Mesenchymal stem cell (in vitro differentiated cells and primary cell): ENCODE measurements at regions not wholly inside any gene's neighbourhood (a gene's known extent, or its start where the extent isn't known, plus 50 kb on each side); places are given as distances from the start of the nearest gene placed in this dataset.

Source experiments
- DNase-seq: peaks from one replicate; pipeline ENCODE4 v3.0.0-alpha.2; 2013
- H2AFZ ChIP-seq: one replicate; pipeline ENCODE4 v1.6.1; 2013; ENCODE audit warnings: low read depth, mild to moderate bottlenecking, control low read depth, inconsistent platforms, low read length, moderate library complexity
- H2AK5ac ChIP-seq: 2 replicates; pipeline ENCODE4 v1.6.1; 2013; ENCODE audit warnings: low read length, moderate library complexity, mild to moderate bottlenecking, inconsistent platforms; ENCODE audit not compliant: severe bottlenecking
- H2BK120ac ChIP-seq: one replicate; pipeline ENCODE4 v1.6.1; 2013; ENCODE audit warnings: low read depth, mild to moderate bottlenecking, inconsistent platforms, low read length, moderate library complexity
- H2BK12ac ChIP-seq, 2 experiments: one replicate each; pipeline ENCODE4 v1.6.1; 2013; ENCODE audit warnings: inconsistent platforms in 2 of 2, low read length in 2 of 2, mild to moderate bottlenecking in 2 of 2, moderate library complexity in 2 of 2, control low read depth in 1 of 2
- H2BK15ac ChIP-seq: one replicate; pipeline ENCODE4 v1.6.1; 2013; ENCODE audit warnings: mild to moderate bottlenecking, low read depth, inconsistent platforms; ENCODE audit not compliant: poor library complexity, severe bottlenecking
- H2BK5ac ChIP-seq: 2 replicates; pipeline ENCODE4 v1.6.1; 2013; ENCODE audit warnings: low read depth, mild to moderate bottlenecking, low read length, control low read depth, inconsistent platforms; ENCODE audit not compliant: poor library complexity, severe bottlenecking
- H3K14ac ChIP-seq, 2 experiments: one replicate each; pipeline ENCODE4 v1.6.1; 2013; ENCODE audit warnings: inconsistent platforms in 2 of 2, low read length in 2 of 2, control low read depth in 1 of 2, mild to moderate bottlenecking in 1 of 2, moderate library complexity in 1 of 2
- H3K18ac ChIP-seq, 2 experiments: one replicate each; pipeline ENCODE4 v1.6.1; 2013; ENCODE audit warnings: inconsistent platforms in 2 of 2, low read length in 2 of 2, control low read depth in 1 of 2, low read depth in 1 of 2, mild to moderate bottlenecking in 1 of 2
- H3K23ac ChIP-seq, 2 experiments: one replicate each; pipeline ENCODE4 v1.6.1; 2013; ENCODE audit warnings: inconsistent platforms in 2 of 2, low read length in 2 of 2, mild to moderate bottlenecking in 2 of 2, moderate library complexity in 2 of 2, control low read depth in 1 of 2
- H3K27ac ChIP-seq: 2 replicates; pipeline ENCODE4 v1.5.1; 2013; ENCODE audit warnings: mild to moderate bottlenecking, moderate library complexity, low read length, control low read depth, inconsistent platforms; ENCODE audit not compliant: poor library complexity, severe bottlenecking
- H3K27me3 ChIP-seq, 2 experiments: 2 replicates each; pipeline versions ENCODE4 v1.6.1 to v1.7.0; 2013; ENCODE audit warnings: low read length in 2 of 2, mild to moderate bottlenecking in 2 of 2, moderate library complexity in 2 of 2, control low read depth in 1 of 2, inconsistent platforms in 1 of 2; ENCODE audit not compliant: control insufficient read depth in 1 of 2, insufficient read depth in 1 of 2
- H3K36me3 ChIP-seq, 2 experiments: 2 replicates each; pipeline versions ENCODE4 v1.6.1 to v1.7.0; 2013; ENCODE audit warnings: low read length in 2 of 2, control low read depth in 1 of 2, inconsistent platforms in 1 of 2, low read depth in 1 of 2, mild to moderate bottlenecking in 1 of 2; ENCODE audit not compliant: insufficient read depth in 2 of 2, control insufficient read depth in 1 of 2
- H3K4ac ChIP-seq, 2 experiments: one replicate each; pipeline ENCODE4 v1.6.1; 2013; ENCODE audit warnings: inconsistent platforms in 2 of 2, low read length in 2 of 2, mild to moderate bottlenecking in 2 of 2, moderate library complexity in 2 of 2, control low read depth in 1 of 2, low read depth in 1 of 2
- H3K4me1 ChIP-seq: 2 replicates; pipeline ENCODE4 v1.6.1; 2013; ENCODE audit warnings: low read depth, low read length, control low read depth; ENCODE audit not compliant: control insufficient read depth, insufficient read depth
- H3K4me2 ChIP-seq: 2 replicates; pipeline ENCODE4 v1.6.1; 2013; ENCODE audit warnings: low read length, mild to moderate bottlenecking, inconsistent platforms; ENCODE audit not compliant: poor library complexity, severe bottlenecking
- H3K4me3 ChIP-seq, 2 experiments: 2 replicates each; pipeline versions ENCODE4 v1.5.1 to v1.7.0; 2013; ENCODE audit warnings: low read length in 2 of 2, mild to moderate bottlenecking in 2 of 2, control low read depth in 1 of 2, low read depth in 1 of 2; ENCODE audit not compliant: insufficient read depth in 1 of 2
- H3K79me1 ChIP-seq: replicated peaks from 2 replicates; pipeline ENCODE4 v1.6.1; 2013; ENCODE audit warnings: mild to moderate bottlenecking, control low read depth, low read length, inconsistent platforms; ENCODE audit not compliant: poor library complexity, severe bottlenecking
- H3K9ac ChIP-seq: 2 replicates; pipeline ENCODE4 v1.7.0; 2013; ENCODE audit warnings: mild to moderate bottlenecking, low read length, moderate library complexity
- H3K9me3 ChIP-seq: 2 replicates; pipeline ENCODE4 v1.7.0; 2013; ENCODE audit warnings: mild to moderate bottlenecking, low read length; ENCODE audit not compliant: control insufficient read depth
- H4K8ac ChIP-seq: one replicate; pipeline ENCODE4 v1.6.1; 2013; ENCODE audit warnings: inconsistent platforms, mild to moderate bottlenecking, low read length, moderate library complexity
- H4K91ac ChIP-seq: one replicate; pipeline ENCODE4 v1.6.1; 2013; ENCODE audit warnings: mild to moderate bottlenecking, low read length, inconsistent platforms
- WGBS: methylation state at CpG from one replicate; pipeline ENCODE4 v1.1.7; 2013; ENCODE audit warnings: mixed read lengths; 5-methylcytosine and 5-hydroxymethylcytosine counted together

- H3K14ac ChIP-seq, result no peak overlapping the region
- H3K4me1 ChIP-seq, result no peaks in the 10 kb centered on the region
- H2BK12ac ChIP-seq, result no peak overlapping the region
- DNase-seq, result no peak
- H3K9ac ChIP-seq, result no peak overlapping the region
- H2AK5ac ChIP-seq, result no peak overlapping the region
- H2BK5ac ChIP-seq, result no peak overlapping the region
- H3K27ac ChIP-seq, result no peak overlapping the region
- no peak overlapping the region for H3K4me2 ChIP-seq
- no peak overlapping the region for H3K18ac ChIP-seq
- H3K36me3 ChIP-seq, result no peaks in the 10 kb centered on the region
- no peaks in the 10 kb centered on the region for H3K9me3 ChIP-seq
- no peak overlapping the region for H2BK15ac ChIP-seq
- 57% methylated on average over 4 of the region's 4 CpGs for WGBS
- H2AFZ ChIP-seq, result no peak overlapping the region
- H4K8ac ChIP-seq, result no peak overlapping the region
- no peaks in the 10 kb centered on the region for H3K79me1 ChIP-seq
- no peak overlapping the region for H3K4ac ChIP-seq
- peaks cover 0 to 11% of the 10 kb centered on the region in 2 experiments for H3K27me3 ChIP-seq
- no peak overlapping the region for H3K23ac ChIP-seq
- no peak overlapping the region for H2BK120ac ChIP-seq
- no peak overlapping the region for H3K4me3 ChIP-seq
- no peak overlapping the region for H4K91ac ChIP-seq
Measured at GRCh38 chr18:11284811-11285210, 135.4 kb upstream of the PIEZO2 start.

GRCh38 chr18:11284349-11284748 is 135.0 kb upstream of the PIEZO2 start:
- no peak overlapping the region for H3K14ac ChIP-seq
- no peaks in the 10 kb centered on the region for H3K9me3 ChIP-seq
- H2BK15ac ChIP-seq, result no peak overlapping the region
- no peak overlapping the region for H3K27ac ChIP-seq
- no peak overlapping the region for H3K4me3 ChIP-seq
- no peak overlapping the region for H3K9ac ChIP-seq
- H3K79me1 ChIP-seq, result no peaks in the 10 kb centered on the region
- DNase-seq, result no peak
- H2AFZ ChIP-seq, result no peak overlapping the region
- no peak overlapping the region for H4K91ac ChIP-seq
- no peak overlapping the region for H3K18ac ChIP-seq
- no peak overlapping the region for H3K4ac ChIP-seq
- H3K23ac ChIP-seq, result no peak overlapping the region
- no peak overlapping the region for H4K8ac ChIP-seq
- H2AK5ac ChIP-seq, result no peak overlapping the region
- 100% methylated on average over 2 of the region's 3 CpGs for WGBS
- H2BK5ac ChIP-seq, result no peak overlapping the region
- H3K36me3 ChIP-seq, result no peaks in the 10 kb centered on the region
- H3K4me2 ChIP-seq, result no peak overlapping the region
- H2BK120ac ChIP-seq, result no peak overlapping the region
- H2BK12ac ChIP-seq, result no peak overlapping the region
- peaks cover 0 to 12% of the 10 kb centered on the region in 2 experiments for H3K27me3 ChIP-seq
- no peaks in the 10 kb centered on the region for H3K4me1 ChIP-seq

- H3K79me1 ChIP-seq, result no peaks in the 10 kb centered on the region
- no peak overlapping the region for H3K4me3 ChIP-seq
- H3K9ac ChIP-seq, result no peak overlapping the region
- no peak overlapping the region for H4K91ac ChIP-seq
- H3K23ac ChIP-seq, result no peak overlapping the region
- H3K27me3 ChIP-seq, result peaks cover 0 to 18% of the 10 kb centered on the region in 2 experiments
- no peaks in the 10 kb centered on the region for H3K36me3 ChIP-seq
- no peaks in the 10 kb centered on the region for H3K9me3 ChIP-seq
- no peak overlapping the region for H4K8ac ChIP-seq
- H3K4me2 ChIP-seq, result no peak overlapping the region
- H2BK120ac ChIP-seq, result no peak overlapping the region
- no peak overlapping the region for H3K14ac ChIP-seq
- no peak overlapping the region for H3K27ac ChIP-seq
- no peak overlapping the region for H3K18ac ChIP-seq
- DNase-seq, result no peak
- H3K4ac ChIP-seq, result no peak overlapping the region
- no peak overlapping the region for H2AFZ ChIP-seq
- H3K4me1 ChIP-seq, result no peaks in the 10 kb centered on the region
- H2BK12ac ChIP-seq, result no peak overlapping the region
- WGBS, result 72% methylated on average over 9 of the region's 11 CpGs
- no peak overlapping the region for H2AK5ac ChIP-seq
- H2BK15ac ChIP-seq, result no peak overlapping the region
- H2BK5ac ChIP-seq, result no peak overlapping the region
Measured at GRCh38 chr18:11283479-11284161, 134.3 kb upstream of the PIEZO2 start.

- no peak overlapping the region for H3K9ac ChIP-seq
- no peaks in the 10 kb centered on the region for H3K79me1 ChIP-seq
- no peak overlapping the region for H2BK12ac ChIP-seq
- DNase-seq, result no peak
- no peaks in the 10 kb centered on the region for H3K36me3 ChIP-seq
- no peak overlapping the region for H3K18ac ChIP-seq
- 93% methylated on average over 3 of the region's 3 CpGs for WGBS
- H3K27ac ChIP-seq, result no peak overlapping the region
- no peak overlapping the region for H3K23ac ChIP-seq
- no peak overlapping the region for H3K14ac ChIP-seq
- no peak overlapping the region for H4K91ac ChIP-seq
- H2AFZ ChIP-seq, result no peak overlapping the region
- H4K8ac ChIP-seq, result no peak overlapping the region
- no peak overlapping the region for H3K4ac ChIP-seq
- H3K9me3 ChIP-seq, result no peaks in the 10 kb centered on the region
- no peak overlapping the region for H3K4me3 ChIP-seq
- H3K4me1 ChIP-seq, result no peaks in the 10 kb centered on the region
- H3K4me2 ChIP-seq, result no peak overlapping the region
- H2BK120ac ChIP-seq, result no peak overlapping the region
- H2AK5ac ChIP-seq, result no peak overlapping the region
- H2BK15ac ChIP-seq, result no peak overlapping the region
- H2BK5ac ChIP-seq, result no peak overlapping the region
- H3K27me3 ChIP-seq, result peaks cover 0 to 18% of the 10 kb centered on the region in 2 experiments
Measured at GRCh38 chr18:11279461-11279860, 130.1 kb upstream of the PIEZO2 start.
